Lung microvascular endothelial cell (primary cell): ENCODE measurements at regions not wholly inside any gene's neighbourhood (a gene's known extent, or its start where the extent isn't known, plus 50 kb on each side); places are given as distances from the start of the nearest gene placed in this dataset.

Experiments
- DNase-seq, 2 donors: peaks; one replicate each; pipeline versions ENCODE4 v3.0.0 to v3.0.0-alpha.2; 2010; ENCODE audit warnings: low read depth in 2 of 2

GRCh38 chr2:41877114-41877678 lies 170.6 kb upstream of the PKDCC start:
- DNase-seq: no peak

GRCh38 chr2:41878056-41878455 lies 169.8 kb upstream of the PKDCC start:
- no peak for DNase-seq

GRCh38 chr2:41878716-41879234 lies 169.0 kb upstream of the PKDCC start:
- no peak for DNase-seq

- DNase-seq: no peak
Measured at GRCh38 chr2:41879235-41879916, 168.4 kb upstream of the PKDCC start.

GRCh38 chr2:41880561-41881243 lies 167.1 kb upstream of the PKDCC start:
- DNase-seq: no peak

GRCh38 chr2:41881249-41881648 lies 166.6 kb upstream of the PKDCC start:
- DNase-seq: no peak

GRCh38 chr2:41884718-41885117 lies 163.1 kb upstream of the PKDCC start:
- no peak for DNase-seq

- DNase-seq: no peak
Measured at GRCh38 chr2:41886145-41886664, 161.6 kb upstream of the PKDCC start.

- peak in 1 of 2 donors; percentile 63 for DNase-seq
Measured at GRCh38 chr2:41886757-41887156, 161.1 kb upstream of the PKDCC start.

GRCh38 chr2:41890341-41890740 lies 157.5 kb upstream of the PKDCC start:
- DNase-seq: no peak

GRCh38 chr2:41892476-41892875 lies 155.3 kb upstream of the PKDCC start:
- no peak for DNase-seq

- DNase-seq: no peak
Measured at GRCh38 chr2:41894563-41895333, 153.1 kb upstream of the PKDCC start.

GRCh38 chr2:41895334-41895664 lies 152.5 kb upstream of the PKDCC start:
- no peak for DNase-seq

GRCh38 chr2:41896186-41896846 lies 151.5 kb upstream of the PKDCC start:
- no peak for DNase-seq

- DNase-seq: peak; percentile 7 to 45
Measured at GRCh38 chr2:41899189-41899588, 148.6 kb upstream of the PKDCC start.

- DNase-seq: no peak
Measured at GRCh38 chr2:41900101-41900577, 147.7 kb upstream of the PKDCC start.

GRCh38 chr2:41902897-41903296 lies 144.9 kb upstream of the PKDCC start:
- no peak for DNase-seq

- no peak for DNase-seq
Measured at GRCh38 chr2:41903474-41904135, 144.2 kb upstream of the PKDCC start.

GRCh38 chr2:41904459-41904858 lies 143.4 kb upstream of the PKDCC start:
- no peak for DNase-seq

- DNase-seq: no peak
Measured at GRCh38 chr2:41905597-41906337, 142.1 kb upstream of the PKDCC start.
